Right lobe of liver (tissue), 4 donors: ENCODE measurements at regions not wholly inside any gene's neighbourhood (a gene's known extent, or its start where the extent isn't known, plus 50 kb on each side); places are given as distances from the start of the nearest gene placed in this dataset.

Source experiments
- POLR2A ChIP-seq: fragments of 450-650 bp; IDR thresholded peaks from one replicate; pipeline ENCODE4 v1.6.1; 2017; ENCODE audit warnings: antibody characterized with exemption, mild to moderate bottlenecking
- TF ChIP-seq, protein P1 (sequence below), 4 donors: fragments of 200-600 bp in 3 of 4; fragments of 450-650 bp in 1 of 4; IDR thresholded peaks; one replicate each; pipeline versions ENCODE4 v1.5.1 to v1.8.0; 2016 to 2022; ENCODE audit warnings: antibody characterized with exemption in 4 of 4, mild to moderate bottlenecking in 2 of 4
- donor health status: DM: no; HTN: no; CAD: no.
- donor health status: DM: no; HTN: no; CAD: no.
- donor health status: DM: no; HTN: yes; CAD: no.

DNA sequence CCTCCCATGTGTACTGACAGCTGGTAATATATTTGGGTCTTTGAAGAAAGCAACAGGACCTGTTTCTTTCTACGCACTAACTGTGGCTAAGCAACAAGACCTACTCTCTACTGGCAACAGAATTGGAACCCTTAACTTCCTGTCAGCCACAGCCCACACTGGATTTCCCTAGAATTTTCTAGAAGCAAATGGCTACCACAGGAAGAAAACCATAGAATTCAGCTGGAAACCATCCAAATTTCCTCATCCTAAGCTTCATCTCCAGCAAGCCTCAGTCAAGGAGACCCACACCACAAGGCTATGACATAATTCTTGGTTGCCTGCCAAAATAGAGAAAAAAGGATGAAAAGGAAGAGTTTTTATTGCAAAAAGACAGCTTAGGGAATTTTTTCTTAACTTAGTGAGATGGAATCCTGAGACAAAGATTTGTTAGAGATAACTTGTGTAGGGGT is 171.8 kb upstream of the TNC start:
- TF ChIP-seq, protein P1, sequence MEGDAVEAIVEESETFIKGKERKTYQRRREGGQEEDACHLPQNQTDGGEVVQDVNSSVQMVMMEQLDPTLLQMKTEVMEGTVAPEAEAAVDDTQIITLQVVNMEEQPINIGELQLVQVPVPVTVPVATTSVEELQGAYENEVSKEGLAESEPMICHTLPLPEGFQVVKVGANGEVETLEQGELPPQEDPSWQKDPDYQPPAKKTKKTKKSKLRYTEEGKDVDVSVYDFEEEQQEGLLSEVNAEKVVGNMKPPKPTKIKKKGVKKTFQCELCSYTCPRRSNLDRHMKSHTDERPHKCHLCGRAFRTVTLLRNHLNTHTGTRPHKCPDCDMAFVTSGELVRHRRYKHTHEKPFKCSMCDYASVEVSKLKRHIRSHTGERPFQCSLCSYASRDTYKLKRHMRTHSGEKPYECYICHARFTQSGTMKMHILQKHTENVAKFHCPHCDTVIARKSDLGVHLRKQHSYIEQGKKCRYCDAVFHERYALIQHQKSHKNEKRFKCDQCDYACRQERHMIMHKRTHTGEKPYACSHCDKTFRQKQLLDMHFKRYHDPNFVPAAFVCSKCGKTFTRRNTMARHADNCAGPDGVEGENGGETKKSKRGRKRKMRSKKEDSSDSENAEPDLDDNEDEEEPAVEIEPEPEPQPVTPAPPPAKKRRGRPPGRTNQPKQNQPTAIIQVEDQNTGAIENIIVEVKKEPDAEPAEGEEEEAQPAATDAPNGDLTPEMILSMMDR (IDR thresholded peaks at IDR 0.05): no peak
- no peak for TF ChIP-seq POLR2A
